Heart left ventricle (tissue), 13 donors: ENCODE measurements at regions not wholly inside any gene's neighbourhood (a gene's known extent, or its start where the extent isn't known, plus 50 kb on each side); places are given as distances from the start of the nearest gene placed in this dataset.

ENCODE experiments used
- CTCF ChIP-seq, 12 donors: fragments of 200-600 bp; sonication (generic) in 4 of 12; IDR thresholded peaks; one replicate each; pipeline versions ENCODE4 v1.5.0 to v1.8.0; 2018 to 2022; ENCODE audit warnings: antibody characterized with exemption in 12 of 12, mild to moderate bottlenecking in 5 of 12
- POLR2A ChIP-seq, 2 donors: fragments of 450-650 bp; IDR thresholded peaks; one replicate each; pipeline ENCODE4 v1.6.1; 2017; ENCODE audit warnings: antibody characterized with exemption in 2 of 2, mild to moderate bottlenecking in 2 of 2, moderate library complexity in 2 of 2
- donor health status: ischemic (EF 13 %, LVEDD 7.1; RV severe dilation, severe dysfunction).
- donor health status: DM: no; HTN: yes; CAD: no.
- donor health status: DM: no; HTN: no; CAD: no.
- donor health status: ischemic (EF 25% LVEDD 6.9; RV normal size, moderate dysfunction).
- donor health status: ischemic (EF 25% LVEDD 5.7; RV mildly dilated, moderate dysfunction).
- donor health status: ischemic (EF 35%, LVEDD 5.7; RV mildly dilated, moderate dysfunction).
- donor health status: nonischemic (EF 11% LVEDD 7.7; RV severe dilation, severe dysfunction).
- donor health status: DM: yes; HTN: yes; CAD: no.
- donor health status: PGD.
- donor health status: ischemic (EF 29% LVEDD 5.4; RV normal size, mild dysfunction).
- donor health status: nonischemic (EF 23%, LVEDD 6.1; RV moderate dilation, normal function).

DNA sequence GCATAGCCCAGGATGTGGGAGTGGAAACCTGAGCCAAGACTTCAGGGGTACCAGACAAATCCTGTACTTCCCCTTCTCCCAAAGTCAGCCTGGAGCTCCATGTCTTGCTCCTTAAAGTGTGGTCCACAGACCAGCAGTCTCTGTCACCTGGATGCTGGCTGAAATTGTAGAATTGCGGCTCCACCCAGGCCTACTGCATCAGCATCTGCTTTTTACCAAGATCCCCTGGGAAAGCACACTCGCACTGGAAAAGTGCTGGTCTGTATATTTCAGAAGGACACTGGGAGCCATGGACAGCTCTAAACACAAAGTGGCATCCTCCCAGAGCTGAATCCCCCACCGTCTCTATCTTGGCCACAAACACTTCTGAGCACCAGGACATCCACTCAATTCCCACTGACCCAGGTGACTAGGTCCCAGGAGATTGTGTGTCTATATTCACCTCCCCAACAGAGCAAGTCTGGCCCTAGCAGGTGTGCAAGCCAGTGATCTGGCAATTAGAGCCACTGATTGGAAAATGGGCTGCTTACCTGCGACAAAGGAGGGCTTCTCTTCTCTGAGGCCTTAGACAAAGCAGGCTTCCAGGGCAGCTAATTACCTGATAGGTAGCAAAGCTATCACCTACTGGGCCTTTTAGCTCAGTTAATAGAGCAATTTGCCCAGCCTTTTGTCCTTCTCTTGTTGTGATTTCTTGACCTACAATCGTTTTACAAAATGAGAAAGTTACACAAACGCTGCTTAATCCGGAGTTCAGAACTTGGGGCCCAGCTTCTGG, 443.3 kb downstream of the MN1 start:
- no peak for TF ChIP-seq CTCF (IDR thresholded peaks at IDR 0.05)
- no peak for TF ChIP-seq POLR2A (IDR thresholded peaks at IDR 0.05)
